ENCODE measurements at regions not wholly inside any gene's neighbourhood (a gene's known extent, or its start where the extent isn't known, plus 50 kb on each side); places are given as distances from the start of the nearest gene placed in this dataset.

- TF ChIP-seq EZH2 (IDR thresholded peaks at IDR 0.05; ENCODE audit: borderline replicate concordance, low read depth, low read length, severe bottlenecking) (no peak), CTCF (IDR thresholded peaks at IDR 0.05; ENCODE audit: extremely low read depth in 1 of 2, insufficient read depth in 1 of 2, low read depth in 1 of 2, low read length in 2 of 2) (no peak), POLR2A (IDR thresholded peaks at IDR 0.05; ENCODE audit: low read depth, low read length) (no peak), MAX (IDR thresholded peaks at IDR 0.05; ENCODE audit: insufficient read depth, insufficient read length) (no peak), JUN (IDR thresholded peaks at IDR 0.05; ENCODE audit: borderline replicate concordance, insufficient read depth, insufficient read length, low read depth) (no peak), POLR2AphosphoS5 (IDR thresholded peaks at IDR 0.05; ENCODE audit: insufficient read depth, low read depth, low read length) (no peak), MYC (IDR thresholded peaks at IDR 0.05; ENCODE audit: low read depth, low read length) (no peak), FOS (IDR thresholded peaks at IDR 0.05; ENCODE audit: borderline replicate concordance, insufficient read depth, low read length) (no peak), GATA2 (IDR thresholded peaks at IDR 0.05; ENCODE audit: insufficient read depth, insufficient read length, low read depth, low read length) (no peak)
Observed at GRCh38 chr16:88301886-88302285, 80.9 kb upstream of the ZNF469 start.
